ENCODE measurements at regions not wholly inside any gene's neighbourhood (a gene's known extent, or its start where the extent isn't known, plus 50 kb on each side); places are given as distances from the start of the nearest gene placed in this dataset.

DNA sequence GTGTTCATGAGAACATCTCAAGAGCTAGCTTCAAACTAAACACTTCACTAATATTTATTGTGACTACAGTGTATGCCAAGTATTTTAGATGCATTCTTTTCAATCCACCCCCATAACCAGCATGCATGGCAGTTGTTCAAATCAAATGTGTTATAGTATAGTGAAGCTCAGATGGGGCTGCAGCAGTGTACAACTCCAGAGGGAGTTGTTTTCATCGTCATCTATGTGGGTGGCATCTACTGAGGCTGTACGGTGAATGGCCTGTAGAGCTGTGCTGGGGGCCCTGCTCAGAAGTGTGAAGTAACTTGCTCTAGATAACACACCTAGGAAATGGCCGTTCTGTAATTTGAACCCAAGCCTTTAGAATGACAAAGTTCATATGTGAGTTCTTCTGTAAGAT lies 71.8 kb upstream of the LRATD1 start:
- DNase-seq: no peak

DNA sequence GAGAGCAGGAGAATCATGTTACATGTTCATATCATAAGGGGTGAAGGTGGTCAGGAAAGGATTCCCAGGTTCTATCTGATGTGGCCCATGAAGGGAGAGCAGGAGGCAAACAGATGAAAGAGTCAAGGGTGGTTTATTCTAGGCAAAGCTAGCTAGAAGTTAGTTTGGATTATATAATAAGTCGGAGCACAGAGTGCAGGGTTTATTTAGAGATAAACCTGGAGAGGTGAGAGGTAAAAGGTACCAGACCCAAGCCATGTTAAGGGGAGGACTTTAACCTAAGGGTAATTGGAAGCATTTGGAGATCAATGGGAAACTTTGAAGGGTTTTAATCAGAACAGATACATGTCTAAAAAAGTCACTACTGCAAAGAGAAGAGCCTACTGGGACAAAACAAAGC lies 69.2 kb upstream of the LRATD1 start:
- no peak for DNase-seq

DNA sequence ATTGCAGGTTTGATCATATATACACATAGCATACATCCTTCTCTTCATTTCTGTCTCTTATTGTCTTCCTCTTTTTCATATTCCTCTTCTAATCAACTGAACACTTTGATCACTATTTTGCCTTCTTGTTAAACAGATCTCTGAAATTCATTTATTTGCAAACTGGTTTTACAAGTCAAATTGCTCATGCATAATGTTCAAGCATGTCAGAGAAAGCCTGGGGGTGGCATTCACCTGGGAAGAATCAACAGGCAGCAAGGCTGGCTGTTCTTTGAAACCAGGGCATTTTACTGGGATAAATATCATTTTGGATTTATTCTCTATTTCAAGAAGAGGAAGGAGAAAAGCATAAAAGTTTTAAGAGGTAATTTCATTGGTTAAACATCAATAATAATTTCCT lies 66.9 kb upstream of the LRATD1 start:
- no peak for DNase-seq

DNA sequence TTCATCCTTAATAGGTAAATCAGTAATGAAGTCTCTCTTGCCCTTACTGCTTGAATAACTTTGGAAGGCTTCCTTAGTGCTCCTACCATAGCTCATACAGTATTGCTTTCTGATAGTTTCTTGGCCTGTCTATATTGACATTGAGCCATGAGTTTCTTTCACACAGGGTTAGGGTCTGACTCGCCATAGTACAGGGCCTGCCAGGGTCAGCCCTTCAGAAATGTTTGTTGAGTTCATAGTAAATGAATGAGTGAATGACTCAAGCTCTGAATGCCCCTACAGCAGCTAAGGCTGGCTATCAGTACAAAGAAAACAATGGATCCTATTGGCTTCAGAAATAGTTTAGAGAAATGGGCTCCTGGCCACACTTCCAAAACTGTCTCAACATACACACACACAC lies 65.0 kb upstream of the LRATD1 start:
- DNase-seq: no peak

DNA sequence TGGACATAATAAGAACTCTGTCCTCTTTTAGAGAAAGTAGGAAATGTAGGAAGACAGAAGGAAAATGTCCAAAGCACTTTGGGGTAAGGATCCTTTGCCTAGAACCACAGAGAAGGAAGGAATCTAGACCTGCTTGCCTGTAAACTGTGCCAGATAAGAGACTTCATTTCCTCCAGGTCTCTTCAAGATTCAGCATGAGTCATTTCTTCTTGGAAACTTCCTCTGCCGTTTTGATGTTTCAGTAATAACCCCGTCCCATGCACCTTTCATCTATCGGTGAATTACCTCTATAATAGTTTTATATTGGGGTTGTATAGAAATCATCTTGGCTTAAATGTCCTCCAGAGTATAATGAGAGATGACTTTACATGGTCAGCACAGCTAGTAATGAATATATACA lies 63.2 kb upstream of the LRATD1 start:
- no peak for DNase-seq

DNA sequence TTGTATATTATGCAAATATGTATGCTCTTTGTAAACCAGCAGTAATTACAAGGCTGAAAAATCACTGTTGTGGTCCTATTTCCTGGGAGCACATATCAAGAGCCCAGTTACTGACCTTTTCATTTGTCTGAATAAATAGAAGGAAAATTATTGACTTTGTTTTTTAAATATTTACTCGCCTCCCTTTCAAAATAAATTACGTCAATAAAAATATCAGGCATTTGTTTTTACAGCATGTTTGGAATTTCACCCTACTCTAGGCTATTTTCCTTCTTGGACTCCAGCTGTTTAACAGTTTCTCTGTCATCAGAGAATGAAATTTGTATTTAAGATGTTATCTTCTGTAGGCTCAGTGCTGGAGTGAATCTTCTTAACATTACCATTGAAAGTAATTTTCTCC lies 59.9 kb upstream of the LRATD1 start:
- no peak for DNase-seq

DNA sequence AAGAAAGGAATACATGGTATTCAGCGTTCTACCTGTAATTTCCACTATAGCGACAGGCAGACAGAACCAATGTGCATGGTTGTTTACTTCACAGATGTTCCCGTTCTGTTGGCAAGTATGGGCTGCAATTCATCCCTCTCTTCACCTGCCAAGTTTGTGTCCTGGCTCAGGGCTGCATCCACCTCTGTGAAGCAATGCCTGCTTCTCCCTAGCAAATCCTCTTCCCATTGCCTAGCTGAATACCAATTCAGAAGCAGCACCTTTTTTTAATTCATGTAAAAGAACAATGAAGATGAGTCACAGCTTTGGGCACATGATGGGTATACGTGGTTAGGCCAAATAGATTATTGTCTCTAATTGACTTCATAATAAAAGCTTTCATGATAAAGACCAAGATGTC lies 54.7 kb upstream of the LRATD1 start:
- no peak for DNase-seq

All from activated CD4-positive, alpha-beta T cell treated with anti-CD3 and anti-CD28 coated beads for 48 hours (primary cell).